ENCODE measurements at regions not wholly inside any gene's neighbourhood (a gene's known extent, or its start where the extent isn't known, plus 50 kb on each side); places are given as distances from the start of the nearest gene placed in this dataset.

DNA sequence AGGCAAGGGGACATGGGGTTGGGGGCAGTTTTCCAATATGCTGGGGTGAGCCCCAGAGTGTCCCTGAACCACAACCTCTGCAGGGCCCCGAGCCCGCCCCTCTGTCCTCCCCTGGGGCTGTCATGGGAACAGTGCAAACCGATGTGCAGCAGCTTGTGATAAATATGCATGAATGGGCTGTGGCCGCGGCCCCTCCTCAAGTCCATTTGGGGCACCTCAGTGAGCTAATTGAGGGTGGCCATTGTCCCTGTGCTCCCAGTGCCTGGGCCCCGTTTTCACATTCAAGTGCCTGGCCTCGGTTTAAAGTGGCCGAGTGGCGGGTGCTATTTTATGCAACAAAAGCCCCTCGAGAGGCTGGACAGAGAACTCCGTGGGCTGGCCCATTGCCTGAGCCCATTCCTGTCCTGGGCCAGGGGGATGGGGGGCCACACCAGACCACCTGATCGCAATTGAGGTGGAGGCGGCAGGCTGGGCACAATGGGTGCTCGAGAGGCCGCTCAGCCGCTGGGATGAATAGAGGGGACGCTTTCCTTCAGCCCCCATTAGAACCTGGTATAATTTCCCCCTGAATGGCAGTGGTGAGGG, 193.7 kb downstream of the FOXD2 start:
- Histone ChIP-seq H3K9me3 (ENCODE audit: control insufficient read depth, low read length) (no peaks in the 10 kb centered on the region), H3K18ac (ENCODE audit: low read depth in 1 of 2, low read length in 2 of 2) (no peak overlapping the region), H3K79me1 (replicated peaks; ENCODE audit: low read length, poor library complexity, severe bottlenecking) (no peaks in the 10 kb centered on the region), H3K14ac (ENCODE audit: low read length in 2 of 2) (no peak overlapping the region), H3K4me1 (ENCODE audit: control insufficient read depth, insufficient read depth, low read depth, low read length) (no peaks in the 10 kb centered on the region), H4K91ac (ENCODE audit: low read length) (no peak overlapping the region), H3K9ac (ENCODE audit: low read length) (no peak overlapping the region), H3K27me3 (ENCODE audit: control insufficient read depth in 1 of 2, insufficient read depth in 1 of 2, low read length in 2 of 2) (peaks cover 7 to 46% of the 10 kb centered on the region in 2 experiments), H3K23ac (ENCODE audit: low read length in 2 of 2) (no peak overlapping the region), H3K4me2 (ENCODE audit: low read length, poor library complexity, severe bottlenecking) (no peak overlapping the region), H4K8ac (ENCODE audit: low read length) (no peak overlapping the region), H2BK120ac (ENCODE audit: low read depth, low read length) (no peak overlapping the region), H2AFZ (ENCODE audit: low read depth, low read length) (no peak overlapping the region), H3K27ac (ENCODE audit: low read length, poor library complexity, severe bottlenecking) (no peak overlapping the region), H3K36me3 (ENCODE audit: control insufficient read depth in 1 of 2, insufficient read depth in 2 of 2, low read depth in 1 of 2, low read length in 2 of 2) (no peaks in the 10 kb centered on the region), H2BK12ac (ENCODE audit: low read length in 2 of 2) (no peak overlapping the region), H3K4me3 (ENCODE audit: insufficient read depth in 1 of 2, low read depth in 1 of 2, low read length in 2 of 2) (no peak overlapping the region), H2BK5ac (ENCODE audit: low read depth, low read length, poor library complexity, severe bottlenecking) (no peak overlapping the region), H2AK5ac (ENCODE audit: low read length, severe bottlenecking) (no peak overlapping the region), H3K4ac (ENCODE audit: low read depth in 1 of 2, low read length in 2 of 2) (no peak overlapping the region), H2BK15ac (ENCODE audit: low read depth, poor library complexity, severe bottlenecking) (no peak overlapping the region)
- WGBS = 86% methylated on average over 14 of the region's 17 CpGs
- DNase-seq = no peak

DNA sequence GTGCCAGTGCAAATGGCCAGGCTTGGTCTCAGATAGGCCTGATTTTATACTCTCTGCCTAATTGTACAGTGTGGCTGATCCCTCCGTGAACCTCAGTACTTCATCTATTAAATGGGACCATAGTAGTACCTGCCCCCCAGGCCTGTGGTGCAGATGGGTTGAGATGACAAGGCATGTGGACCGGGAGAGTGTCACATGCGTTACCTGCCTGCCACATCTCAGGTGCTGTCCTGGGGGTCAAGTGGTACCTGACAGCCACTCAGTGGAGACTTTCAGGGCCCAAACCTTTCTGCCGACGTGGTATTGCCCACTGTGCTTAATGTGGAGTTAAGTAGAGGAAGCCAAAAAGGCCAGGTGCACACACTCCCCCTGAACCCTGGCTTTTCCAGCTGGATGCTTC, 197.3 kb downstream of the FOXD2 start:
- Histone ChIP-seq H2BK5ac (ENCODE audit: low read depth, low read length, poor library complexity, severe bottlenecking) (no peak overlapping the region), H3K27ac (ENCODE audit: low read length, poor library complexity, severe bottlenecking) (no peak overlapping the region), H3K14ac (ENCODE audit: low read length in 2 of 2) (no peak overlapping the region), H3K23ac (ENCODE audit: low read length in 2 of 2) (no peak overlapping the region), H3K9ac (ENCODE audit: low read length) (peak overlapping the region; percentile 45), H2BK120ac (ENCODE audit: low read depth, low read length) (no peak overlapping the region), H4K8ac (ENCODE audit: low read length) (no peak overlapping the region), H2BK12ac (ENCODE audit: low read length in 2 of 2) (no peak overlapping the region), H3K27me3 (ENCODE audit: control insufficient read depth in 1 of 2, insufficient read depth in 1 of 2, low read length in 2 of 2) (peaks cover 7 to 34% of the 10 kb centered on the region in 2 experiments), H3K4ac (ENCODE audit: low read depth in 1 of 2, low read length in 2 of 2) (no peak overlapping the region), H3K4me3 (ENCODE audit: insufficient read depth in 1 of 2, low read depth in 1 of 2, low read length in 2 of 2) (no peak overlapping the region), H3K36me3 (ENCODE audit: control insufficient read depth in 1 of 2, insufficient read depth in 2 of 2, low read depth in 1 of 2, low read length in 2 of 2) (no peaks in the 10 kb centered on the region), H3K18ac (ENCODE audit: low read depth in 1 of 2, low read length in 2 of 2) (no peak overlapping the region), H2AK5ac (ENCODE audit: low read length, severe bottlenecking) (no peak overlapping the region), H3K9me3 (ENCODE audit: control insufficient read depth, low read length) (no peaks in the 10 kb centered on the region), H2BK15ac (ENCODE audit: low read depth, poor library complexity, severe bottlenecking) (no peak overlapping the region), H3K4me1 (ENCODE audit: control insufficient read depth, insufficient read depth, low read depth, low read length) (no peaks in the 10 kb centered on the region), H3K79me1 (replicated peaks; ENCODE audit: low read length, poor library complexity, severe bottlenecking) (no peaks in the 10 kb centered on the region), H3K4me2 (ENCODE audit: low read length, poor library complexity, severe bottlenecking) (no peak overlapping the region), H2AFZ (ENCODE audit: low read depth, low read length) (no peak overlapping the region), H4K91ac (ENCODE audit: low read length) (no peak overlapping the region)
- 99% methylated on average over 5 of the region's 5 CpGs for WGBS
- no peak for DNase-seq

DNA sequence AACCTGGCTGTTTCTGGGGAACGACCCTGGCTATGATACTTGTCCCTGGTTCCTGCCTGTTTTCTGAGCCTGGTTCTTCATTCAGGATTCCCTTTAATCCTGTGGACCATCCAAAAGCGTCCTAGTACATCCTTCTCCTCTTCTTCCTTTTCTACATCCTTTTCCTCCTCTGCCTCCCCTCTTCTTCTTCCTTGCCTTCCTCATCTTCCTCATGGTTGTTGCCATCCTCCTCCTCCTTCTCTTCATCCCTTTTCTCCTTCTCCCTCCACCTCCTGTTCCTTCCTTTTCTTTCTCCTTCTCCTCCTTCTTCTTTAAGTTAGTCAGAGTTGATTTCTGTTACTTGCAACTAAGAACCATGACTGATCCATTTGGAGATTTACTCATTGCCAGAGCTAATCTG, 197.8 kb downstream of the FOXD2 start:
- H3K4me3 ChIP-seq (ENCODE audit: insufficient read depth in 1 of 2, low read depth in 1 of 2, low read length in 2 of 2) = no peak overlapping the region
- no peak overlapping the region for H2AK5ac ChIP-seq (ENCODE audit: low read length, severe bottlenecking)
- no peak overlapping the region for H2BK5ac ChIP-seq (ENCODE audit: low read depth, low read length, poor library complexity, severe bottlenecking)
- no peak overlapping the region for H2BK12ac ChIP-seq (ENCODE audit: low read length in 2 of 2)
- H3K79me1 ChIP-seq (replicated peaks; ENCODE audit: low read length, poor library complexity, severe bottlenecking) = no peaks in the 10 kb centered on the region
- H3K23ac ChIP-seq (ENCODE audit: low read length in 2 of 2) = no peak overlapping the region
- H3K27ac ChIP-seq (ENCODE audit: low read length, poor library complexity, severe bottlenecking) = no peak overlapping the region
- no peaks in the 10 kb centered on the region for H3K4me1 ChIP-seq (ENCODE audit: control insufficient read depth, insufficient read depth, low read depth, low read length)
- H3K9me3 ChIP-seq (ENCODE audit: control insufficient read depth, low read length) = no peaks in the 10 kb centered on the region
- no peak overlapping the region for H3K4me2 ChIP-seq (ENCODE audit: low read length, poor library complexity, severe bottlenecking)
- no peak overlapping the region for H3K18ac ChIP-seq (ENCODE audit: low read depth in 1 of 2, low read length in 2 of 2)
- no peak overlapping the region for H3K4ac ChIP-seq (ENCODE audit: low read depth in 1 of 2, low read length in 2 of 2)
- 74% methylated on average over 2 of the region's 2 CpGs for WGBS
- H3K9ac ChIP-seq (ENCODE audit: low read length) = peak overlapping the region; percentile 45
- no peak overlapping the region for H2AFZ ChIP-seq (ENCODE audit: low read depth, low read length)
- DNase-seq = no peak
- peaks cover 7 to 29% of the 10 kb centered on the region in 2 experiments for H3K27me3 ChIP-seq (ENCODE audit: control insufficient read depth in 1 of 2, insufficient read depth in 1 of 2, low read length in 2 of 2)
- no peak overlapping the region for H4K8ac ChIP-seq (ENCODE audit: low read length)
- H3K36me3 ChIP-seq (ENCODE audit: control insufficient read depth in 1 of 2, insufficient read depth in 2 of 2, low read depth in 1 of 2, low read length in 2 of 2) = no peaks in the 10 kb centered on the region
- H3K14ac ChIP-seq (ENCODE audit: low read length in 2 of 2) = no peak overlapping the region
- no peak overlapping the region for H2BK15ac ChIP-seq (ENCODE audit: low read depth, poor library complexity, severe bottlenecking)
- no peak overlapping the region for H4K91ac ChIP-seq (ENCODE audit: low read length)
- no peak overlapping the region for H2BK120ac ChIP-seq (ENCODE audit: low read depth, low read length)

DNA sequence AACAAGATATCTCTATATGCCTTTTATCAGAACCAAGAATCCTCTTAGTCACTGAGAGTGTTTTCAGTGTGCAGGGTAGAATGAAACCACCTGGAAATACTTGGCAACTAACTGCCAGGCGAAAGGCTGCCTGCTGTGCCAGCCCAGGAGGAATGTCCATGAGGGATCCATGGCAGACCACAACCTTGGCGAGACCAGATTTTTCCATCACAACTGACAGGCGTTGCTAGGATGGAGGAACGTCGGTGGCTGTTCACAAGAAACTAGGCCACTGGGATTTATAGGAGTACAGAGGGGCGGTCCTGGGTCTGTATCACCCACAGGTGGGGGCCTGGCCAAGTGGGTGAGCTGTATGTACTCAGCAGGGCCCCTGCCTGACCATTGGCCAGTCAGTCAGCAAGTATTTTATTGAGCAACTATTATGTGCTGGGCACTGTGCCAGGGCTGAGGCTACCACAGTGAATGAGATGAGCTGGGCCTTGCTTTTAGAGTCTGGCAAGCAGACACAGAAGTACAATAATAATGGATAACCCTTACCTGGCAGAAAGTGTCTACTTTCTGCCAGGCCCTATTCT, 199.4 kb downstream of the FOXD2 start:
- Histone ChIP-seq H3K9ac (ENCODE audit: low read length) (no peak overlapping the region), H3K23ac (ENCODE audit: low read length in 2 of 2) (no peak overlapping the region), H3K27ac (ENCODE audit: low read length, poor library complexity, severe bottlenecking) (no peak overlapping the region), H2AFZ (ENCODE audit: low read depth, low read length) (no peak overlapping the region), H2BK12ac (ENCODE audit: low read length in 2 of 2) (no peak overlapping the region), H2BK15ac (ENCODE audit: low read depth, poor library complexity, severe bottlenecking) (no peak overlapping the region), H3K14ac (ENCODE audit: low read length in 2 of 2) (no peak overlapping the region), H4K91ac (ENCODE audit: low read length) (no peak overlapping the region), H3K4me2 (ENCODE audit: low read length, poor library complexity, severe bottlenecking) (no peak overlapping the region), H3K27me3 (ENCODE audit: control insufficient read depth in 1 of 2, insufficient read depth in 1 of 2, low read length in 2 of 2) (peaks cover 7 to 25% of the 10 kb centered on the region in 2 experiments), H3K4me3 (ENCODE audit: insufficient read depth in 1 of 2, low read depth in 1 of 2, low read length in 2 of 2) (no peak overlapping the region), H3K79me1 (replicated peaks; ENCODE audit: low read length, poor library complexity, severe bottlenecking) (no peaks in the 10 kb centered on the region), H3K36me3 (ENCODE audit: control insufficient read depth in 1 of 2, insufficient read depth in 2 of 2, low read depth in 1 of 2, low read length in 2 of 2) (no peaks in the 10 kb centered on the region), H2BK5ac (ENCODE audit: low read depth, low read length, poor library complexity, severe bottlenecking) (no peak overlapping the region), H4K8ac (ENCODE audit: low read length) (no peak overlapping the region), H3K9me3 (ENCODE audit: control insufficient read depth, low read length) (no peaks in the 10 kb centered on the region), H2AK5ac (ENCODE audit: low read length, severe bottlenecking) (no peak overlapping the region), H3K18ac (ENCODE audit: low read depth in 1 of 2, low read length in 2 of 2) (no peak overlapping the region), H3K4me1 (ENCODE audit: control insufficient read depth, insufficient read depth, low read depth, low read length) (no peaks in the 10 kb centered on the region), H2BK120ac (ENCODE audit: low read depth, low read length) (no peak overlapping the region), H3K4ac (ENCODE audit: low read depth in 1 of 2, low read length in 2 of 2) (no peak overlapping the region)
- DNase-seq = no peak
- 92% methylated on average over 6 of the region's 6 CpGs for WGBS

Data from mesenchymal stem cell (in vitro differentiated cells and primary cell).